RPMI8226 (cell line): ENCODE measurements at regions not wholly inside any gene's neighbourhood (a gene's known extent, or its start where the extent isn't known, plus 50 kb on each side); places are given as distances from the start of the nearest gene placed in this dataset.

Source experiments
- DNase-seq: peaks from one replicate; pipeline ENCODE4 v3.0.0-alpha.2; 2015

- DNase-seq, result no peak
Measured at GRCh38 chr10:33807531-33808359, 473.3 kb upstream of the NRP1 start.

DNA sequence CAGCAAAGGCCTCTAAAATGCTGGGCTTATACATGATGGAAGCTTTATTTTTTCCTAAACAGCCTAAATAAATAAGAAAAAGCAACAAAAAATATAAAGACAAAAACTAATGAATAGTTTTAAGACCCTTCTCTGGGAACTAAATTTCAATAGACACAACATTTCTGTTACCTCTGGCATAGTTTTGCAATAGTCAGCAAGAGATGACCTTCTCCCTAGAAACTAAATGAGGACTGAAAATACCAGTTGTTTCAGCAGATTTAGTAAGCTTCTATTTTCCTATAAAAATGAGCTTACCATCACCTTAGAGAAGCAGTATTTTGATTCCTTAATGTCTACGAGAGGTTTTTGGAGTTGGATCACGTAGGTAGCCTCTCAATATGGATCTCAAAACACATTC is 471.4 kb upstream of the NRP1 start:
- DNase-seq, result no peak

GRCh38 chr10:33804584-33804983 is 470.1 kb upstream of the NRP1 start:
- no peak for DNase-seq

- no peak for DNase-seq
Measured at GRCh38 chr10:33803248-33803647, 468.8 kb upstream of the NRP1 start.

DNA sequence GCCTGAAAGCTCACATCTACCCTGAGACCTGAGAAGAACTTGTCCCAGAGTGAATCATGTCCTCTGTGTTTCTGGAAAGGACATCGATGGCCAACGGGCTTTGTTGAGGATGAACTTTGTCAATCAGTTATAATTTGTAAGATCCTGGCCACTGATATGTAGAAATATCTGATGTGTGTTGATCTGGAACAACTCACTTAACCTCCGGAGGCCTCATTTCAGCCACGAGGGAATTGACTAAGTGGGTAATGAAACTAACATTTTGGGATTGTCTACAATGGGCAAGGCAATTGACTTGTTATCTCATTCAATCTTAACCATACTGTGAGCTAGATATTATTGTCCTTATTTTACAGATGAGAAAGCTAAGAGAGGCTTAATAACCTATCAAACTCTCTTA is 468.1 kb upstream of the NRP1 start:
- DNase-seq, result no peak

GRCh38 chr10:33801705-33802104 is 467.2 kb upstream of the NRP1 start:
- DNase-seq, result no peak

DNA sequence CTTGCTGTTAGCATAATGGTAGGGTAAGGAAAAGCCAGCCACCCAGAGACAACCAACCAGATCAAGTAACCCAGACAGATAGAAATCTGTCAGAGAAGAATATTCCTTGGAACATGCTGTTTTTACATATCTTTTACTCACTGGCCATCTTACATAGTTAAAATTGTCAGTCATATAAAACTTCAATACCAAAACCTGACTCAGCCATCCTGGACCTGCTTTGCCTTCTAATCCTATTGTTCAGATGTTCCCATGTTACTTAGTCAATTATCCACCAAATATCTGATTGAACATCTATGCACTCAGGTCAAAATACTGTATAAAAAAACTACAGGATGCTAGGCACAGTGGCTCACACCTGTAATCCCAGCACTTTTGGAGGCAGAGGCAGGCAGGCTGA is 466.5 kb upstream of the NRP1 start:
- no peak for DNase-seq

DNA sequence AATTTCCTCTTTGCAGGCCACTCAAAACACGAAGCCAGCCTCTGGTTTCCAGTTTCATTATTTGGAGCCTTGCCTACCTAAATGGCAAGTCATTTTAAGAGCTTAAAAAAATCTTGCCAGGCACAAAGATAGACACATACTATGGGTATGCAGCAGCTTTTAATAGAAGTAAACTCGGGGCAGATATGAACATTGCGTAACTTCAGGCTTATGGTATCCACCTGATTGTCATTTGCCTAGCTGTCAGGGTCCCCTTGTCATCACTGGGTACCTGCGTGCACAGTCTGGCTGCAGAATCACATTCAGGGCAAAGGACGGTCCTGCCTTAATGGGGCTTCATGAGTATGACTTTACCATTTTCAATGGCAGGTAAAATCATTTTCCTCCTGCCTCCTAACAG is 466.1 kb upstream of the NRP1 start:
- DNase-seq, result no peak

- DNase-seq, result no peak
Measured at GRCh38 chr10:33799944-33800323, 465.5 kb upstream of the NRP1 start.

GRCh38 chr10:33799281-33799943 is 464.9 kb upstream of the NRP1 start:
- no peak for DNase-seq

DNA sequence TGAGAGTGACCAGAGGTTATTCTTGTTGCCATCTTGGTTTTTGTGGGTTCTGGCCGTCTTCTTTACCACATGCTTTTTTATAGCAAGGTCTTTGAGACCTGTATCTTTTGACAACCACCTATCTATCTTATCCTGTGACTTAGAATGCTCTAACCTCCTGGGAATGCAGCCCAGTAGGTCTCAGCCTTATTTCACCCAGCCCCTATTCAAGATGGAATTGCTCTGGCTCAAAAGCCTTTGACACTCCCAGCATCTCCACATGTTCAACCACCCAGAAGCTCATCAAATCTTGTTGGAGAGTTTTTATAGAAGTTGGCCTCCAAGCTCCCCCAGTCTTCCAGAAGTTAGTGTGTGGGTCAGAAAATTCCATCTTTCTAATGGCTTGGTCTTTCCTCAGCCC is 464.3 kb upstream of the NRP1 start:
- DNase-seq, result no peak

GRCh38 chr10:33796680-33797079 is 462.2 kb upstream of the NRP1 start:
- no peak for DNase-seq

GRCh38 chr10:33795529-33795928 is 461.1 kb upstream of the NRP1 start:
- DNase-seq, result no peak

GRCh38 chr10:33794460-33794859 is 460.0 kb upstream of the NRP1 start:
- no peak for DNase-seq

GRCh38 chr10:33793793-33794192 is 459.3 kb upstream of the NRP1 start:
- DNase-seq, result no peak

GRCh38 chr10:33791272-33791660 is 456.8 kb upstream of the NRP1 start:
- no peak for DNase-seq

GRCh38 chr10:33790521-33791271 is 456.2 kb upstream of the NRP1 start:
- no peak for DNase-seq

DNA sequence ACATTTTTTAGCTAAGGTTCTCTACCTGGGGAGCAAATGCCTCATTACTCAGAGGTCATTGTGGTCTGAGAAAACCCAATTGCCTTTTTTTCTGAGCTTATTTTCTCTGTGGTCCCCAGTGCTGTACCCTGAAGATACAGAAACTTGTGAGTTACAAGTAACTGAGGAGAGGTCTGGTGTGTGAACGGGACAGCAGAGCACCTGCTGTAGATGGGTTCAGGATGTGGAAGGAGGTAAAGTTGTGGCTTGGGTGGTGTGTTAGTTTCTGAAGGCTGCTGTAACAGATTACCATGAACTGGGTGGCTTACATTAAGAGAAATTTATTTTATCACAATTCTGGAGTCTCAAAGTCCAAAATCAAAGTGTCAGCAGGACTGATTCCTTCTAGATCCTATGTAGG is 449.1 kb upstream of the NRP1 start:
- DNase-seq, result no peak

DNA sequence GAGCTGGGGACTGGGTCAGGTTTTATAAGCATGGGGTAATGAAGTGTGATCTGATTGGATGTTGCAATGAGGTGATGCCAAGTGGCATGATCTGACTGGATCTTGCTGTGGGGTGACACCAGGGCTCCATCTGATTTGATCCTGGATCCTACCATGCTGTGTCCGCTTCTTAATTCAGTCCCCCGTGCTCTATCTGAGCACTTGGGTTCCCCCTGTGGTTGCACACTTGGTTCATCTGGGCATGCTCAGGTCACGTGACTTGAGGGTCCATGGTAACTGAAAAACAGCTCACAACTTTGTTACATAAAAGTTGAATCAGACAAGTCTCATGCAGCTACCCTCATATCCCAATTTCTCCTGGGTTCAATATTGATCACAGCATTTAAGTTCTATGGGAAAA is 448.6 kb upstream of the NRP1 start:
- DNase-seq, result no peak

GRCh38 chr10:33781606-33782395 is 447.3 kb upstream of the NRP1 start:
- DNase-seq, result no peak

- no peak for DNase-seq
Measured at GRCh38 chr10:33780961-33781360, 446.5 kb upstream of the NRP1 start.

- DNase-seq, result no peak
Measured at GRCh38 chr10:33777223-33777622, 442.8 kb upstream of the NRP1 start.

- DNase-seq, result no peak
Measured at GRCh38 chr10:33776419-33777070, 442.1 kb upstream of the NRP1 start.
